ENCODE measurements at regions not wholly inside any gene's neighbourhood (a gene's known extent, or its start where the extent isn't known, plus 50 kb on each side); places are given as distances from the start of the nearest gene placed in this dataset.

DNA sequence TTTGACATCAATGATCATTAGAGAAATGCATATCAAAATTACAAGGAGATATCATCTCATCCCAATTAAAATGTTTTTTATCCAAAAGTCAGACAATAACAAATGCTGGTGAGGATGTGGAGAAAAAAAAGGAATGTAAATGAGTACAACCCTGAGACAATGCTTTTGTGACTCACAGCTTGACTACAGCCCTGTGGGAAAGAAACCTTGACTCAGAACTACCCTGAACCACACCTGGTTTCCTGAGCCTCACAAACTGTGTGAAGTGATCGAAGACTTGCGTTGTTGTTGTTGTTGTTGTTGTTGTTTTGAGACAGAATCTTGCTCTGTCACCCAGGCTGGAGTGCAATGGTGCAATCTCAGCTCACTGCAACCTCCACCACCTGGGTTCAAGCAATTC lies 266.6 kb upstream of the MYT1L start:
- TF ChIP-seq, protein P1, sequence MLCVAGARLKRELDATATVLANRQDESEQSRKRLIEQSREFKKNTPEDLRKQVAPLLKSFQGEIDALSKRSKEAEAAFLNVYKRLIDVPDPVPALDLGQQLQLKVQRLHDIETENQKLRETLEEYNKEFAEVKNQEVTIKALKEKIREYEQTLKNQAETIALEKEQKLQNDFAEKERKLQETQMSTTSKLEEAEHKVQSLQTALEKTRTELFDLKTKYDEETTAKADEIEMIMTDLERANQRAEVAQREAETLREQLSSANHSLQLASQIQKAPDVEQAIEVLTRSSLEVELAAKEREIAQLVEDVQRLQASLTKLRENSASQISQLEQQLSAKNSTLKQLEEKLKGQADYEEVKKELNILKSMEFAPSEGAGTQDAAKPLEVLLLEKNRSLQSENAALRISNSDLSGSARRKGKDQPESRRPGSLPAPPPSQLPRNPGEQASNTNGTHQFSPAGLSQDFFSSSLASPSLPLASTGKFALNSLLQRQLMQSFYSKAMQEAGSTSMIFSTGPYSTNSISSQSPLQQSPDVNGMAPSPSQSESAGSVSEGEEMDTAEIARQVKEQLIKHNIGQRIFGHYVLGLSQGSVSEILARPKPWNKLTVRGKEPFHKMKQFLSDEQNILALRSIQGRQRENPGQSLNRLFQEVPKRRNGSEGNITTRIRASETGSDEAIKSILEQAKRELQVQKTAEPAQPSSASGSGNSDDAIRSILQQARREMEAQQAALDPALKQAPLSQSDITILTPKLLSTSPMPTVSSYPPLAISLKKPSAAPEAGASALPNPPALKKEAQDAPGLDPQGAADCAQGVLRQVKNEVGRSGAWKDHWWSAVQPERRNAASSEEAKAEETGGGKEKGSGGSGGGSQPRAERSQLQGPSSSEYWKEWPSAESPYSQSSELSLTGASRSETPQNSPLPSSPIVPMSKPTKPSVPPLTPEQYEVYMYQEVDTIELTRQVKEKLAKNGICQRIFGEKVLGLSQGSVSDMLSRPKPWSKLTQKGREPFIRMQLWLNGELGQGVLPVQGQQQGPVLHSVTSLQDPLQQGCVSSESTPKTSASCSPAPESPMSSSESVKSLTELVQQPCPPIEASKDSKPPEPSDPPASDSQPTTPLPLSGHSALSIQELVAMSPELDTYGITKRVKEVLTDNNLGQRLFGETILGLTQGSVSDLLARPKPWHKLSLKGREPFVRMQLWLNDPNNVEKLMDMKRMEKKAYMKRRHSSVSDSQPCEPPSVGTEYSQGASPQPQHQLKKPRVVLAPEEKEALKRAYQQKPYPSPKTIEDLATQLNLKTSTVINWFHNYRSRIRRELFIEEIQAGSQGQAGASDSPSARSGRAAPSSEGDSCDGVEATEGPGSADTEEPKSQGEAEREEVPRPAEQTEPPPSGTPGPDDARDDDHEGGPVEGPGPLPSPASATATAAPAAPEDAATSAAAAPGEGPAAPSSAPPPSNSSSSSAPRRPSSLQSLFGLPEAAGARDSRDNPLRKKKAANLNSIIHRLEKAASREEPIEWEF (IDR thresholded peaks at IDR 0.05; ENCODE audit: insufficient replicate concordance, low read depth, low read length) = no peak
- no peak for TF ChIP-seq KDM1A (IDR thresholded peaks at IDR 0.05; ENCODE audit: borderline replicate concordance)
- no peak for TF ChIP-seq WRNIP1 (IDR thresholded peaks at IDR 0.05; ENCODE audit: borderline replicate concordance, low read depth, low read length)
- in situ Hi-C loops (cut with MboI) = no loop called here
- no peaks in the 10 kb centered on the region for H3K79me2 ChIP-seq (ENCODE audit: control insufficient read depth, insufficient read depth, low read length)
- intact Hi-C loops (cut with micrococcal nuclease; ENCODE audit: unreplicated experiment) = no loop called here
- no peak for FAIRE-seq
- H3K27me3 ChIP-seq (replicated peaks in 1 of 2; ENCODE audit: control insufficient read depth in 2 of 2, insufficient read depth in 2 of 2, low read length in 1 of 2) = no peaks in the 10 kb centered on the region
- no peak overlapping the region for H3K9ac ChIP-seq (ENCODE audit: control insufficient read depth, insufficient read depth, low read length)
- no peak for DNase-seq (ENCODE audit: low read depth, low spot score)
- H3K36me3 ChIP-seq (ENCODE audit: control insufficient read depth in 2 of 2, insufficient read depth in 2 of 2, low read length in 1 of 2) = no peaks in the 10 kb centered on the region
- H3K27ac ChIP-seq (ENCODE audit: control insufficient read depth, insufficient read depth) = no peak overlapping the region
- H3K4me2 ChIP-seq (ENCODE audit: control insufficient read depth, insufficient read depth) = no peak overlapping the region
- ChIA-PET RAD21 (ENCODE audit: unreplicated experiment) (no interaction called here), POLR2A (no interaction called here), CTCF (no interaction called here), SMC1A (ENCODE audit: uncharacterized antibody, unreplicated experiment) (interaction anchor here (0.7 kb wide), 1 partner anchor 177 kb away, joined by 3 read pairs; no protein-coding TSS in a partner anchor)
- BruUV-seq (replicated peaks) = no TSS peak
- 42% methylated on average over 2 of the region's 2 CpGs for WGBS (ENCODE audit: insufficient coverage, insufficient replicate concordance, low lambda C conversion rate, missing lambda C conversion rate)
- no peak overlapping the region for H3K4me3 ChIP-seq
- H3K4me1 ChIP-seq (ENCODE audit: control insufficient read depth, insufficient read depth, low read length) = no peaks in the 10 kb centered on the region
- H4K20me1 ChIP-seq (ENCODE audit: control insufficient read depth, insufficient read depth) = no peaks in the 10 kb centered on the region
- no peaks in the 10 kb centered on the region for H3K9me3 ChIP-seq (replicated peaks; ENCODE audit: control insufficient read depth, insufficient read depth, low read length)
- no peak overlapping the region for H2AFZ ChIP-seq (ENCODE audit: control insufficient read depth, low read depth, low read length)
- no peak for ATAC-seq

Data from GM12878 (cell line).